ENCODE measurements at regions not wholly inside any gene's neighbourhood (a gene's known extent, or its start where the extent isn't known, plus 50 kb on each side); places are given as distances from the start of the nearest gene placed in this dataset.
"Not testable (repeated sequence)": the region's sequence is repeated elsewhere in the genome, so short reads cannot be mapped to it uniquely, and the experiment has no call there.

GRCh38 chrX:93454509-93454908 lies 218.9 kb downstream of the NAP1L3 start:
- DNase-seq: no peak
- POLR2A ChIA-PET: no interaction called here
- H3K27me3 Mint-ChIP-seq (ENCODE audit: insufficient read depth, unreplicated experiment): no peaks in the 10 kb centered on the region
- H3K9me3 Mint-ChIP-seq (ENCODE audit: unreplicated experiment): no peaks in the 10 kb centered on the region
- Histone ChIP-seq H3K9me3 (no peaks in the 10 kb centered on the region), H3K36me3 (ENCODE audit: control insufficient read depth, insufficient read depth, low read length) (no peaks in the 10 kb centered on the region), H3K4me1 (no peaks in the 10 kb centered on the region), H3K27me3 (replicated peaks; ENCODE audit: control insufficient read depth, insufficient read depth, low read length) (no peaks in the 10 kb centered on the region), H3K4me3 (ENCODE audit: low read depth, low read length) (no peak overlapping the region)
- intact Hi-C loops (cut with micrococcal nuclease; ENCODE audit: unreplicated experiment): no loop called here
- H3K36me3 Mint-ChIP-seq (ENCODE audit: insufficient read depth, unreplicated experiment): no peaks in the 10 kb centered on the region
- H3K4me3 Mint-ChIP-seq (ENCODE audit: unreplicated experiment): no peak overlapping the region
- CTCF ChIA-PET: no interaction called here
- BruUV-seq (replicated peaks): no TSS peak
- TF ChIP-seq, protein P1, sequence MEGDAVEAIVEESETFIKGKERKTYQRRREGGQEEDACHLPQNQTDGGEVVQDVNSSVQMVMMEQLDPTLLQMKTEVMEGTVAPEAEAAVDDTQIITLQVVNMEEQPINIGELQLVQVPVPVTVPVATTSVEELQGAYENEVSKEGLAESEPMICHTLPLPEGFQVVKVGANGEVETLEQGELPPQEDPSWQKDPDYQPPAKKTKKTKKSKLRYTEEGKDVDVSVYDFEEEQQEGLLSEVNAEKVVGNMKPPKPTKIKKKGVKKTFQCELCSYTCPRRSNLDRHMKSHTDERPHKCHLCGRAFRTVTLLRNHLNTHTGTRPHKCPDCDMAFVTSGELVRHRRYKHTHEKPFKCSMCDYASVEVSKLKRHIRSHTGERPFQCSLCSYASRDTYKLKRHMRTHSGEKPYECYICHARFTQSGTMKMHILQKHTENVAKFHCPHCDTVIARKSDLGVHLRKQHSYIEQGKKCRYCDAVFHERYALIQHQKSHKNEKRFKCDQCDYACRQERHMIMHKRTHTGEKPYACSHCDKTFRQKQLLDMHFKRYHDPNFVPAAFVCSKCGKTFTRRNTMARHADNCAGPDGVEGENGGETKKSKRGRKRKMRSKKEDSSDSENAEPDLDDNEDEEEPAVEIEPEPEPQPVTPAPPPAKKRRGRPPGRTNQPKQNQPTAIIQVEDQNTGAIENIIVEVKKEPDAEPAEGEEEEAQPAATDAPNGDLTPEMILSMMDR (IDR thresholded peaks at IDR 0.05; ENCODE audit: insufficient read depth in 1 of 2, low read depth in 1 of 2, low read length in 1 of 2, severe bottlenecking in 1 of 2, unreplicated experiment in 1 of 2): no peak
- no peak overlapping the region for H3K27ac Mint-ChIP-seq (ENCODE audit: unreplicated experiment)
- no peaks in the 10 kb centered on the region for H3K4me1 Mint-ChIP-seq (ENCODE audit: low read depth, unreplicated experiment)

- H3K9me3 Mint-ChIP-seq (ENCODE audit: unreplicated experiment); CTCF ChIA-PET; H3K4me1 Mint-ChIP-seq (ENCODE audit: low read depth, unreplicated experiment): not testable (repeated sequence)
Measured at GRCh38 chrX:93434721-93435120, 238.7 kb downstream of the NAP1L3 start.

GRCh38 chrX:93428497-93428896 lies 244.9 kb downstream of the NAP1L3 start:
- POLR2A ChIA-PET: no interaction called here
- Histone ChIP-seq H3K4me1 (no peaks in the 10 kb centered on the region), H3K27me3 (replicated peaks; ENCODE audit: control insufficient read depth, insufficient read depth, low read length) (no peaks in the 10 kb centered on the region), H3K4me3 (ENCODE audit: low read depth, low read length) (no peak overlapping the region), H3K9me3 (no peaks in the 10 kb centered on the region), H3K36me3 (ENCODE audit: control insufficient read depth, insufficient read depth, low read length) (no peaks in the 10 kb centered on the region)
- H3K27me3 Mint-ChIP-seq (ENCODE audit: insufficient read depth, unreplicated experiment): no peaks in the 10 kb centered on the region
- no peaks in the 10 kb centered on the region for H3K36me3 Mint-ChIP-seq (ENCODE audit: insufficient read depth, unreplicated experiment)
- H3K4me1 Mint-ChIP-seq (ENCODE audit: low read depth, unreplicated experiment): no peaks in the 10 kb centered on the region
- no peaks in the 10 kb centered on the region for H3K9me3 Mint-ChIP-seq (ENCODE audit: unreplicated experiment)
- TF ChIP-seq, protein P1 (IDR thresholded peaks at IDR 0.05; ENCODE audit: insufficient read depth in 1 of 2, low read depth in 1 of 2, low read length in 1 of 2, severe bottlenecking in 1 of 2, unreplicated experiment in 1 of 2): no peak
- no peak for DNase-seq
- BruUV-seq (replicated peaks): no TSS peak
- intact Hi-C loops (cut with micrococcal nuclease; ENCODE audit: unreplicated experiment): loop anchor here (10.0 kb wide), 1 partner anchor 106 kb away; no protein-coding TSS in a partner anchor
- H3K4me3 Mint-ChIP-seq (ENCODE audit: unreplicated experiment): no peak overlapping the region
- CTCF ChIA-PET: no interaction called here
- H3K27ac Mint-ChIP-seq (ENCODE audit: unreplicated experiment): no peak overlapping the region

More at GRCh38 chrX:93434721-93435120, 238.7 kb downstream of the NAP1L3 start:
- POLR2A ChIA-PET; H3K4me3 Mint-ChIP-seq (ENCODE audit: unreplicated experiment); intact Hi-C loops (cut with micrococcal nuclease; ENCODE audit: unreplicated experiment); H3K27ac Mint-ChIP-seq (ENCODE audit: unreplicated experiment); BruUV-seq (replicated peaks); H3K4me3 ChIP-seq (ENCODE audit: low read depth, low read length); H3K36me3 ChIP-seq (ENCODE audit: control insufficient read depth, insufficient read depth, low read length); H3K36me3 Mint-ChIP-seq (ENCODE audit: insufficient read depth, unreplicated experiment); DNase-seq; H3K27me3 ChIP-seq (replicated peaks; ENCODE audit: control insufficient read depth, insufficient read depth, low read length); H3K27me3 Mint-ChIP-seq (ENCODE audit: insufficient read depth, unreplicated experiment); H3K9me3 ChIP-seq; H3K4me1 ChIP-seq: not testable (repeated sequence)

DNA sequence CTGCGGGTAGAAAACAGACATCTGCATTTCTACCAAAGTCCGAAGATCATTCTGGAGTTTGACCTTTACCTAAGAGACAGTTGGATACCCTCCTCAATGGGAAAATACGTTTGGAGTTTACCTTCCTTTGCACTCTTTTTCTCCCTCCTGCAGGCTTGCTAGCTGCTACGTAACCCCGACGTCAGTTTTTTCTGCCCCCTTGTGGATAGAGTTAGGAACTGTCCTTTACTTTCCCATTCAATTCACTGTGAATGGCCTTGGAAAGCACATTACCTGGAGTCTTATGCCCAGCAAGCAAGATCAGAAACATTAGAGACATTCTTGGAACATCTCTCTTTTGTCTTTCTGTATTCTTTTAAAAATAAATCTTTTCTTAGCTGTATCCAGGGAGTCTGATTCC lies 250.7 kb downstream of the NAP1L3 start:
- Mint-ChIP-seq H3K4me1 (ENCODE audit: low read depth, unreplicated experiment) (no peaks in the 10 kb centered on the region), H3K27me3 (ENCODE audit: insufficient read depth, unreplicated experiment) (no peaks in the 10 kb centered on the region), H3K9me3 (ENCODE audit: unreplicated experiment) (no peaks in the 10 kb centered on the region), H3K27ac (ENCODE audit: unreplicated experiment) (no peak overlapping the region), H3K4me3 (ENCODE audit: unreplicated experiment) (no peak overlapping the region), H3K36me3 (ENCODE audit: insufficient read depth, unreplicated experiment) (no peaks in the 10 kb centered on the region)
- no TSS peak for BruUV-seq (replicated peaks)
- Histone ChIP-seq H3K36me3 (ENCODE audit: control insufficient read depth, insufficient read depth, low read length) (no peaks in the 10 kb centered on the region), H3K9me3 (no peaks in the 10 kb centered on the region), H3K27me3 (replicated peaks; ENCODE audit: control insufficient read depth, insufficient read depth, low read length) (no peaks in the 10 kb centered on the region), H3K4me3 (ENCODE audit: low read depth, low read length) (no peak overlapping the region), H3K4me1 (no peaks in the 10 kb centered on the region)
- POLR2A ChIA-PET: no interaction called here
- CTCF ChIA-PET: no interaction called here
- DNase-seq: peak in 1 of 2 experiments; percentile 30
- intact Hi-C loops (cut with micrococcal nuclease; ENCODE audit: unreplicated experiment): loop anchor here (10.0 kb wide), 1 partner anchor 112 kb away; no protein-coding TSS in a partner anchor
- TF ChIP-seq, protein P1 (IDR thresholded peaks at IDR 0.05; ENCODE audit: insufficient read depth in 1 of 2, low read depth in 1 of 2, low read length in 1 of 2, severe bottlenecking in 1 of 2, unreplicated experiment in 1 of 2): peak; percentile 39 to 42
